ENCODE measurements at regions not wholly inside any gene's neighbourhood (a gene's known extent, or its start where the extent isn't known, plus 50 kb on each side); places are given as distances from the start of the nearest gene placed in this dataset.

DNA sequence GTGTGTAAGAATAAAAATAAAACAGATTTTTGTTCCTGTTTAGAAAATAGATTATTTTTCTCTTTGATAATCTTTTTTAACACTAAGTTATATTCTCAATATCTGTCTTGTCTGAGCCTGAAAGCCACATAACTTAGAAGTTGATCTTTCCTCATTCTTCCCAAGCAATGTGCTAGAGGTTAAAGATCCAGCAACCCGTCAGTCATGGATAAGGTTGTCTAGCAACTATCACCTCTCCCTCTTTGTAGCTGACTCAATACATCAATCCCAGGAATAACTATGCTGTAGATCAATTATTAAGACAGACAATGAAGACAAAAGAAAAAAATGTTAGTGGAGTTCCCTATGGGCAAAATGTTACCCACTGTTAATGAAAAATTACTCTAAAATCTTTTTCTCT is 813.1 kb upstream of the CCDC179 start:
- DNase-seq (ENCODE audit: low read depth) = no peak
- H3K4me3 ChIP-seq (ENCODE audit: low read depth, low read length) = no peak overlapping the region
- TF ChIP-seq, protein P1, sequence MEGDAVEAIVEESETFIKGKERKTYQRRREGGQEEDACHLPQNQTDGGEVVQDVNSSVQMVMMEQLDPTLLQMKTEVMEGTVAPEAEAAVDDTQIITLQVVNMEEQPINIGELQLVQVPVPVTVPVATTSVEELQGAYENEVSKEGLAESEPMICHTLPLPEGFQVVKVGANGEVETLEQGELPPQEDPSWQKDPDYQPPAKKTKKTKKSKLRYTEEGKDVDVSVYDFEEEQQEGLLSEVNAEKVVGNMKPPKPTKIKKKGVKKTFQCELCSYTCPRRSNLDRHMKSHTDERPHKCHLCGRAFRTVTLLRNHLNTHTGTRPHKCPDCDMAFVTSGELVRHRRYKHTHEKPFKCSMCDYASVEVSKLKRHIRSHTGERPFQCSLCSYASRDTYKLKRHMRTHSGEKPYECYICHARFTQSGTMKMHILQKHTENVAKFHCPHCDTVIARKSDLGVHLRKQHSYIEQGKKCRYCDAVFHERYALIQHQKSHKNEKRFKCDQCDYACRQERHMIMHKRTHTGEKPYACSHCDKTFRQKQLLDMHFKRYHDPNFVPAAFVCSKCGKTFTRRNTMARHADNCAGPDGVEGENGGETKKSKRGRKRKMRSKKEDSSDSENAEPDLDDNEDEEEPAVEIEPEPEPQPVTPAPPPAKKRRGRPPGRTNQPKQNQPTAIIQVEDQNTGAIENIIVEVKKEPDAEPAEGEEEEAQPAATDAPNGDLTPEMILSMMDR (IDR thresholded peaks at IDR 0.05; ENCODE audit: insufficient read depth, low read length) = no peak

DNA sequence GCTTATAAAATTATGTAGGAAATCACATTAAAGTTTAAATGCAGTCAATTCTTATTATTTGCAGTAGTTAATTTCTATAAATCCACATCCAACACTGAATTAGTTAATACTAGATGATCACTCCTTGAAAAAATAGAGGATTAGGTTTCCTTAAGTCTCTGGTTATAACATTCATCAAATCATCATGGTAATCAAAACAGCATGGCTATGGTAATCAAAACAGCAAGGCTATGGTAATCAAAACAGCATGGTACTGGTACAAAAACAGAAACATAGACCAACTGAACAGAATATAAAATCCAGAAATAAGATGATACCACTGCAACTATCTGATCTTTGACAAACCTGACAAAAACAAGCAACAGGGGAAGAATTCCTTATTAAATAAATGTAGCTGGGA is 814.6 kb upstream of the CCDC179 start:
- TF ChIP-seq, protein P1 (IDR thresholded peaks at IDR 0.05; ENCODE audit: insufficient read depth, low read length) = no peak
- DNase-seq (ENCODE audit: low read depth) = no peak
- H3K4me3 ChIP-seq (ENCODE audit: low read depth, low read length) = no peak overlapping the region

GRCh38 chr11:23679041-23679440 is 817.8 kb upstream of the LUZP2 start:
- TF ChIP-seq, protein P1 (IDR thresholded peaks at IDR 0.05; ENCODE audit: insufficient read depth, low read length) = no peak
- H3K4me3 ChIP-seq (ENCODE audit: low read depth, low read length) = no peak overlapping the region
- DNase-seq (ENCODE audit: low read depth) = no peak

- H3K4me3 ChIP-seq (ENCODE audit: low read depth, low read length) = no peak overlapping the region
- TF ChIP-seq, protein P1 (IDR thresholded peaks at IDR 0.05; ENCODE audit: insufficient read depth, low read length) = no peak
- no peak for DNase-seq (ENCODE audit: low read depth)
These were observed 816.9 kb upstream of the LUZP2 start for GRCh38 chr11:23679981-23680380.

DNA sequence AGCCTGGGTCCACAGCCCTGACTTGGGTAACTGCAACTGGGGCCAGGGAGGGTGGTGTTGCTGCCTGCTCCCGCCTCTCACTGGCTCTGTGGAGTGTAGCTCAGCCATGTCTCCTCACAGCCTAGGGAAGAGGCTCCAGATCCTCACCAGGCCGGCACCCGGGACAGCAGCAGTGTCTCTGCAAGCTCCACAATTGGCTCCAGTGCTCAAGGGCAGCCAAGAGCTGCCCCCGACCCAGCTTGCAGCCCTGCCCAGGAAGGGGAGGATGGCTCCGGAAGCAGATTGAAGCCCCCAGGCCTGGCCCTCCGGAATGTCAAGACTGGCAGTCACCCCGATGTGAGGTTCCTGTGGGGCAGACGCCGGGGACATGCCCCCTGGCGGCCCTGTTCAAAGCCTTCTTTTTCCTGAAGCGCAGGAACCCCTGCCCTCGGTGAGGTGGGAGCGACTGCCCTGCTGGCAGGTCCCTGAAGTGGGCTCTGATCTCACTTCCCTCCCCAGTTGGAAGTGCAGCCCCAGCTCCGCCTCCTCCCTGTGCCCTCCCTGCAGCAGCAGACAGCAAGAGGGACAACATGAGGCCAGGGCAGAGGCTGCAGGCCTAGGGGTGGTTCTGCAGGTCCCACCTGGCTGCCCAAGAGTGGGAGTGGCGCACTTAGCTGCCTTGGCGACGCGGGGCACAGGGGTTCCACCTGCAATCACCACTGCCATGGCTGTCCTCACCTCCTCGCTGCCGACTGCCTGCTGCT is 816.2 kb upstream of the LUZP2 start:
- DNase-seq (ENCODE audit: low read depth) = no peak
- H3K4me3 ChIP-seq (ENCODE audit: low read depth, low read length) = no peak overlapping the region
- TF ChIP-seq, protein P1 (IDR thresholded peaks at IDR 0.05; ENCODE audit: insufficient read depth, low read length) = no peak

DNA sequence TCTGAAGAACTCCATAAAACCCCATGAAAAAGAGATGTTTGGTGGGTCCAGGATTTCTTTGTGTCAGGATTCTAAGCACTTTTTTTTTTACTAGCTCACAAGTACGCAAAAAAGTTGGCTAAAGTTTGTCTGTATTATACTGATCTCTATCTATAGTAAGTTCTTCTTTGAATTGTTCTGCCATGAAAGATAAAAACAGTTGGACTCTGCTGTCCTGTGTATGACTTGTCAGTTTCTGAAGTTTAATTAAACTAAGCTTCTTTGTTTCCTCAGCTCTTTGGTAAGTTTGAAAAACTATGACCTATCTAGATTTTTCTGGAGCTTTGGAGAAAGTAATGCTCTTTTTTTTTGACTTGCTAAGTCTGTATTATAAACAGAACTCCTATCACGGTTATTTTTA is 812.2 kb upstream of the LUZP2 start:
- TF ChIP-seq, protein P1 (IDR thresholded peaks at IDR 0.05; ENCODE audit: insufficient read depth, low read length) = no peak
- no peak for DNase-seq (ENCODE audit: low read depth)
- H3K4me3 ChIP-seq (ENCODE audit: low read depth, low read length) = no peak overlapping the region

- DNase-seq (ENCODE audit: low read depth) = no peak
- H3K4me3 ChIP-seq (ENCODE audit: low read depth, low read length) = no peak overlapping the region
- TF ChIP-seq, protein P1 (IDR thresholded peaks at IDR 0.05; ENCODE audit: insufficient read depth, low read length) = no peak
These were observed 808.9 kb upstream of the LUZP2 start for GRCh38 chr11:23687991-23688390.

All from fibroblast of the aortic adventitia (primary cell).